ENCODE measurements at regions not wholly inside any gene's neighbourhood (a gene's known extent, or its start where the extent isn't known, plus 50 kb on each side); places are given as distances from the start of the nearest gene placed in this dataset.

DNA sequence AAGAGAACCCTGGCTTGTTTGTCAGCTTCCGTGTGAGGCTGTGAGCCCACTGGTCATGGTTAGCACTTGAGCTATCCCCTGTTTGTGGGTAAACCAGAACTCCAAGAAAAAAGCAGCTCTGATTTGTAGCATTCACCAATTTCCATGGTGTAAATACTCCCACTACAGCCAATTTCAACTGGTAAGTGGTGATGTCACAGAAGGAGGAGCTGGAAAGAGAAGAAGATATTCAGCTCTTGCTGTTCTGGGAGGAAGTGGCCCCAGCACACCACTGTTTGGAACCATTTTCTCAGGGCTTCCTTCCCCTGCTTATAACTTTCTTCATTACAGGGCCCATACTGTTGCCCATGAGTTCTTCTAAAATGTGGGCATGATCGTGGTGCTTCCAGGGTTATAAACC lies 500.1 kb upstream of the ZMIZ1 start:
- H3K27ac ChIP-seq (ENCODE audit: low read depth in 1 of 3, low read length in 2 of 3): no peak overlapping the region
- DNase-seq: no peak
- H3K9me3 ChIP-seq (ENCODE audit: control insufficient read depth in 2 of 2, insufficient read depth in 1 of 2, low read depth in 1 of 2, low read length in 1 of 2): no peaks in the 10 kb centered on the region
- H3K27me3 ChIP-seq (ENCODE audit: control insufficient read depth in 3 of 3, insufficient read depth in 3 of 3, low read length in 3 of 3): no peaks in the 10 kb centered on the region
- no peaks in the 10 kb centered on the region for H3K36me3 ChIP-seq (ENCODE audit: control insufficient read depth in 3 of 3, insufficient read depth in 2 of 3, low read depth in 1 of 3, low read length in 3 of 3)
- WGBS, 3 donors: 88 to 94% (median 93%) methylated on average over 2 of the region's 2 CpGs
- H3K4me1 ChIP-seq (ENCODE audit: control insufficient read depth in 3 of 3, insufficient read depth in 2 of 3, low read depth in 1 of 3, low read length in 2 of 3): peaks cover 0 to 21% (median 0%) of the 10 kb centered on the region in 3 donors
- FAIRE-seq: no peak
- H3K4me3 ChIP-seq (ENCODE audit: low read depth in 1 of 3, low read length in 3 of 3): no peak overlapping the region

DNA sequence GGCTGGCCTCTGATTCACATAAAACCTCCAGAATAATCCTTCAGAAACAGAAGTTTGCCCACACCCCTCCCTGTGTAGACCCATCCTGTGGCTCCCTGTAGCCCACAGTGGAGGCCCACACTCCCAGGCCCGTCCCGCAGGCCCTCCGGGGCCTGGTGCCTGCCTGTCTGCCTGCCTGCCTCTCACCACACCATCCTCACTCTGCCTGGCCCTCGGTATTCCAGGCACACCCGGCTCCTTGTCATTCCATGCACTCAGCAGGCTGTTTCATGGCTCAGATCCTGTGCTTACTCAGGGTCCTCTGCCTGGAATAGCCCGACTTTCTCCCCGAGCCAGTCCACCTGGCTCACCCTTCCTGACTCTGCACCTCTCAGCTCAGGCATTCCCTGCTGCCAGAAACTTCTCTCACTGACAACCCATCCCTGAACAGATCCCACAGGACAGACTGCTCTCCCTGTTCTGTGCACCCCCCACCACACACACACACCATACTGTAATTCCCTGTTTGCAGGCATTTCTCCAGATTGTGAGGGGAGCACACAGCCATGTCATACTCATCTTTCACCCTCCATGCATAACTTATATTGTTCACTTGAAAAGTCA lies 498.0 kb upstream of the ZMIZ1 start:
- H3K36me3 ChIP-seq (ENCODE audit: control insufficient read depth in 3 of 3, insufficient read depth in 2 of 3, low read depth in 1 of 3, low read length in 3 of 3): no peaks in the 10 kb centered on the region
- H3K4me1 ChIP-seq (ENCODE audit: control insufficient read depth in 3 of 3, insufficient read depth in 2 of 3, low read depth in 1 of 3, low read length in 2 of 3): peaks cover 0 to 21% (median 0%) of the 10 kb centered on the region in 3 donors
- no peaks in the 10 kb centered on the region for H3K27me3 ChIP-seq (ENCODE audit: control insufficient read depth in 3 of 3, insufficient read depth in 3 of 3, low read length in 3 of 3)
- FAIRE-seq (no peak), DNase-seq (no peak)
- H3K4me3 ChIP-seq (ENCODE audit: low read depth in 1 of 3, low read length in 3 of 3): no peak overlapping the region
- no peaks in the 10 kb centered on the region for H3K9me3 ChIP-seq (ENCODE audit: control insufficient read depth in 2 of 2, insufficient read depth in 1 of 2, low read depth in 1 of 2, low read length in 1 of 2)
- H3K27ac ChIP-seq (ENCODE audit: low read depth in 1 of 3, low read length in 2 of 3): no peak overlapping the region
- 75 to 80% (median 80%) methylated on average over 7 of the region's 7 CpGs for WGBS, 3 donors

DNA sequence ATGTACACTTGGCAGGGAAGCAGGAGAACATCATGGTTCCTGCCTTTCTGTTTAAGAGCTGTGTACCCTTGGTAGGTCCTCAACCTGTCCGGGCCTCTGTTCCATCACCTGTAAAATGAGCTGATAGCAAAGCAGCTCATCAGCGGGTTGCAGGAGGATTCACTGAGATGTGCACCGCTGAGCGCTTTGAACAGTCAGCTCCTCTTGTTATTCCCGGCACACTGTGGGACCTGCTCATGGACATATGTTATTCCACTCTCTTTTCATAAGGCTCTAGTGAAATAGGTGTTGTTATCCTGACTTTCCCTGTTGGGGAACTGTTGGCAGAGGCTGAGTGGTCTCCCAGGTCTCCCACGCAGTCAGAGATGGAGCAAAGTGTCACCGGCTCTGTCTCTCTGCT lies 497.5 kb upstream of the ZMIZ1 start:
- Histone ChIP-seq H3K9me3 (ENCODE audit: control insufficient read depth in 2 of 2, insufficient read depth in 1 of 2, low read depth in 1 of 2, low read length in 1 of 2) (no peaks in the 10 kb centered on the region), H3K4me3 (ENCODE audit: low read depth in 1 of 3, low read length in 3 of 3) (no peak overlapping the region), H3K4me1 (ENCODE audit: control insufficient read depth in 3 of 3, insufficient read depth in 2 of 3, low read depth in 1 of 3, low read length in 2 of 3) (peaks cover 0 to 21% (median 0%) of the 10 kb centered on the region in 3 donors), H3K27me3 (ENCODE audit: control insufficient read depth in 3 of 3, insufficient read depth in 3 of 3, low read length in 3 of 3) (no peaks in the 10 kb centered on the region), H3K36me3 (ENCODE audit: control insufficient read depth in 3 of 3, insufficient read depth in 2 of 3, low read depth in 1 of 3, low read length in 3 of 3) (no peaks in the 10 kb centered on the region), H3K27ac (ENCODE audit: low read depth in 1 of 3, low read length in 2 of 3) (no peak overlapping the region)
- DNase-seq (no peak), FAIRE-seq (no peak)
- WGBS, 3 donors: 95 to 96% (median 95%) methylated on average over 7 of the region's 7 CpGs

DNA sequence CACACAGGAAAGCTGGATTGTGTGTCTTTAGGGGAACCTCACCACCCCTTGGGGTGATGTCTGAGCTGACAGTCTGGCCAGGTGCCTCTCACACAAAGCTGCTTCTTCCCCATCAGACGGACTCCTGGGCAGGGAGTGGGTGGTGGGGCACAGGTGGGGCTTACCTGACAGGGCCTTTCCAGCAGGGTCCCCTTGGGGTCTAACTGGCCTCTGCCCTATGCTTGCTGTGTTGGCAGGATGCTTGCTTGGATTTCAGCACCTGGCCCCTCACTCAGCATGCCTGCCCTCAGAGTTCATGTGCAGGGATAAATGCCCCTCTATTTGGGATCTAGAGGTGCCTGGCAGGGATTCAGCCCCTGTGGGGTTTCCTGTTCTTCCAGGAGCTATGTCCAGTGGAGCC lies 496.9 kb upstream of the ZMIZ1 start:
- FAIRE-seq (no peak), DNase-seq (no peak)
- Histone ChIP-seq H3K27ac (ENCODE audit: low read depth in 1 of 3, low read length in 2 of 3) (no peak overlapping the region), H3K27me3 (ENCODE audit: control insufficient read depth in 3 of 3, insufficient read depth in 3 of 3, low read length in 3 of 3) (no peaks in the 10 kb centered on the region), H3K4me3 (ENCODE audit: low read depth in 1 of 3, low read length in 3 of 3) (no peak overlapping the region), H3K4me1 (ENCODE audit: control insufficient read depth in 3 of 3, insufficient read depth in 2 of 3, low read depth in 1 of 3, low read length in 2 of 3) (peaks cover 0 to 15% (median 0%) of the 10 kb centered on the region in 3 donors), H3K9me3 (ENCODE audit: control insufficient read depth in 2 of 2, insufficient read depth in 1 of 2, low read depth in 1 of 2, low read length in 1 of 2) (no peaks in the 10 kb centered on the region), H3K36me3 (ENCODE audit: control insufficient read depth in 3 of 3, insufficient read depth in 2 of 3, low read depth in 1 of 3, low read length in 3 of 3) (no peaks in the 10 kb centered on the region)
- WGBS, 3 donors: 65 to 93% (median 79%) methylated on average over 1 of the region's 1 CpG

DNA sequence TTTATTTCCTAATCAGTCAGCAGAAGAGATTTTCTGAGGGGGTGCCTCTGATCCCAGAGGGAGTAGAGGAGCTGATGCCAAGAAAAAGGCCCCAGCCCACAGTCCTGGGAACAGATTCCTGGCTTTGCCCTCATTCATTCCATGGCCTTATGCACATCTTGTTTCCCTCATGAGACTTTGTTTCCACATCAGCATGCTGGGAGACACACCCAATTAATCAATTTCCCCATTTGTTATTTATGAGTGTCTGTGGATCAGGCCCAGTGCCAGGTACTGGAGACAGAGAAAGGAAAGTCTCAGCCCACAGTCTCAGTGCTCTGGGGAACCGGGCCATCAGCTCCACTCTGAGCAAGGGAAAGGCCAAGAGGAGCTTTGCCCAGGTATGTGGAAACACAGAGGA lies 496.2 kb upstream of the ZMIZ1 start:
- Histone ChIP-seq H3K36me3 (ENCODE audit: control insufficient read depth in 3 of 3, insufficient read depth in 2 of 3, low read depth in 1 of 3, low read length in 3 of 3) (no peaks in the 10 kb centered on the region), H3K4me1 (ENCODE audit: control insufficient read depth in 3 of 3, insufficient read depth in 2 of 3, low read depth in 1 of 3, low read length in 2 of 3) (peaks cover 0 to 9% (median 0%) of the 10 kb centered on the region in 3 donors), H3K27ac (ENCODE audit: low read depth in 1 of 3, low read length in 2 of 3) (no peak overlapping the region), H3K4me3 (ENCODE audit: low read depth in 1 of 3, low read length in 3 of 3) (no peak overlapping the region), H3K9me3 (ENCODE audit: control insufficient read depth in 2 of 2, insufficient read depth in 1 of 2, low read depth in 1 of 2, low read length in 1 of 2) (no peaks in the 10 kb centered on the region), H3K27me3 (ENCODE audit: control insufficient read depth in 3 of 3, insufficient read depth in 3 of 3, low read length in 3 of 3) (no peaks in the 10 kb centered on the region)
- 51 to 65% (median 53%) methylated on average over 1 of the region's 1 CpG for WGBS, 3 donors
- DNase-seq: peak in 1 of 2 donors; percentile 22
- no peak for FAIRE-seq

DNA sequence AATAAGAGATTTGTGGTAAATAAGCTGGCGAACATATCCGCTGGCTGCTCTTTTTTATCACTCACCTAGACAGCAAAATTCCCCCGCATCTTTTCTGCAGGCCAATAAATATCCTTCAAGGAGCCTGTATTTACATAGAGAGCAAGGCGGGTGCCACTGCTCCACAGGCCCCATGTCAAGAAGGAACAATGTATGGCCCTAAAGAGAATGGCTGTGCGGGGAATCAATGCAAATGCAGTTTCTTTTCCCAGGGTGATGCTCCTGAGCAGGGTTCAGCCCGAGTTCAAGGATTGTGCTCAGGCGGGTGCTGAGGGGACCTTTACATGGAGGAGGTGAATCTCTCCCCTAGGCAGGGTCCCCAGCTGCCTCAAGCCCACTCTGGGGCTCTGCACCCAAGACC lies 494.2 kb upstream of the ZMIZ1 start:
- H3K27ac ChIP-seq (ENCODE audit: low read depth in 1 of 3, low read length in 2 of 3): no peak overlapping the region
- DNase-seq (no peak), FAIRE-seq (no peak)
- WGBS, 3 donors: 88 to 94% (median 94%) methylated on average over 7 of the region's 7 CpGs
- no peaks in the 10 kb centered on the region for H3K27me3 ChIP-seq (ENCODE audit: control insufficient read depth in 3 of 3, insufficient read depth in 3 of 3, low read length in 3 of 3)
- H3K4me1 ChIP-seq (ENCODE audit: control insufficient read depth in 3 of 3, insufficient read depth in 2 of 3, low read depth in 1 of 3, low read length in 2 of 3): no peaks in the 10 kb centered on the region
- H3K4me3 ChIP-seq (ENCODE audit: low read depth in 1 of 3, low read length in 3 of 3): no peak overlapping the region
- H3K9me3 ChIP-seq (ENCODE audit: control insufficient read depth in 2 of 2, insufficient read depth in 1 of 2, low read depth in 1 of 2, low read length in 1 of 2): no peaks in the 10 kb centered on the region
- H3K36me3 ChIP-seq (ENCODE audit: control insufficient read depth in 3 of 3, insufficient read depth in 2 of 3, low read depth in 1 of 3, low read length in 3 of 3): no peaks in the 10 kb centered on the region

DNA sequence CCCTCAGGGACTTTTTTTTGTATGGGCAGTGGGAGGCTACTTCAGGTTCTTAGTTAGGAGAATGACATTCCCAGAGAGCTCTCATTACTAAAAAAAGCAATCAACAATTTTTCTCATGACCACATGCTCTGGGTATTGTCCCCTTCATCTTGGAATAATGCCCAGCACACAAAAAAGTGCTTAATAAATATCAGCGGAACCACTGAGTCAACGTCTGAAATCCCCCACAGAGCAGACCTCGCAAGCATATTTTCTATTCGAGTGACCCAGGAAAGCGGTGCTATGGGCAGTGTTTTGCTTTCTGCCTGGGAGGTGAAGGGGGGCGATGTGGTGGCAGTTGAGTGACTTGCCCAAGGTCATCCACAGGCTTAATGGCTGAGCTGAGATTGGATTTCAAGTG lies 493.4 kb upstream of the ZMIZ1 start:
- 77 to 87% (median 78%) methylated on average over 6 of the region's 6 CpGs for WGBS, 3 donors
- H3K4me3 ChIP-seq (ENCODE audit: low read depth in 1 of 3, low read length in 3 of 3): no peak overlapping the region
- FAIRE-seq (no peak), DNase-seq (no peak)
- H3K36me3 ChIP-seq (ENCODE audit: control insufficient read depth in 3 of 3, insufficient read depth in 2 of 3, low read depth in 1 of 3, low read length in 3 of 3): no peaks in the 10 kb centered on the region
- H3K9me3 ChIP-seq (ENCODE audit: control insufficient read depth in 2 of 2, insufficient read depth in 1 of 2, low read depth in 1 of 2, low read length in 1 of 2): no peaks in the 10 kb centered on the region
- no peak overlapping the region for H3K27ac ChIP-seq (ENCODE audit: low read depth in 1 of 3, low read length in 2 of 3)
- H3K4me1 ChIP-seq (ENCODE audit: control insufficient read depth in 3 of 3, insufficient read depth in 2 of 3, low read depth in 1 of 3, low read length in 2 of 3): no peaks in the 10 kb centered on the region
- H3K27me3 ChIP-seq (ENCODE audit: control insufficient read depth in 3 of 3, insufficient read depth in 3 of 3, low read length in 3 of 3): no peaks in the 10 kb centered on the region

DNA sequence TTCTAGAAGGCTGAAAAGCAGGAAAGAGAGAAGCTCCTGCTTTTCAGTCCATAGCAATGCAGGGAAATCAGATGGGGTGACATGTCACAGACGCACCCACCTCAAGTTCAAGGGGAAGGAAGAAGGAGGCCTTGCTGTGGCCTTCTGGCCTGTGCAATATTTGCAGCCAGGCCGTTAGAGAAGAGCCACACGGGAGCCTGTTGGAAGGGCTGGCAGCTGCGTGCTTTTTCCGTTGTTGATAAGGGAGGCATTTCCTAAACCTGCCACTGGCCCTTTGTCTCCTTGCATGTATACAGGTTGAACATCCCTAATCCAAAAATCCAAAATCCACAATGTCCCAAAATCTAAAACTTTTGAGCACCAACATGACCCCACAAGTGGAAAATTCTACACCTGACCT lies 492.5 kb upstream of the ZMIZ1 start:
- H3K4me1 ChIP-seq (ENCODE audit: control insufficient read depth in 3 of 3, insufficient read depth in 2 of 3, low read depth in 1 of 3, low read length in 2 of 3): no peaks in the 10 kb centered on the region
- WGBS, 3 donors: 29 to 52% (median 48%) methylated on average over 5 of the region's 5 CpGs
- FAIRE-seq: no peak

DNA sequence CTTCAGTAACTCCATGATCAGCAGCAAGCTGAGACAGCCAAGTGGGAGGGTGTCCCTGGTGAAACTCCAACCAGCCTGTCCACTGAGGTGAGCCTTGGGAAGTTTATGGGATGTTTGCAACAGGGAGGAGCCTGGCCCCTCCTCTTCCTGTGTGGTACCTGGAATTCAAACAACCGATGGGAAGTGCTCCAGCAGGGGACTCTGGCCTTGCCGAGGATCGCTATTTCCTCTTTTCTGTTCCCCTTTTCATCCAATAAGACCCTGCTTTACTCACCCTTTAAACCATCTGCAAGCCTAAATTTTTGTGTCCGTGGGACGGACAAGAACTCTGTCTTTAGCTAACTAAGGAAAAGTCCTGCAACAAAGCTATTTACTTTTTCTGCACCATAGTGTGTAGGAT lies 491.1 kb upstream of the ZMIZ1 start:
- no peak for DNase-seq
- 49 to 80% (median 63%) methylated on average over 5 of the region's 5 CpGs for WGBS, 3 donors

More for the DNA sequence above, 492.5 kb upstream of the ZMIZ1 start:
- no peak for DNase-seq
- H3K4me3 ChIP-seq (ENCODE audit: low read depth in 1 of 3, low read length in 3 of 3): no peak overlapping the region
- no peak overlapping the region for H3K27ac ChIP-seq (ENCODE audit: low read depth in 1 of 3, low read length in 2 of 3)
- no peaks in the 10 kb centered on the region for H3K27me3 ChIP-seq (ENCODE audit: control insufficient read depth in 3 of 3, insufficient read depth in 3 of 3, low read length in 3 of 3)
- no peaks in the 10 kb centered on the region for H3K36me3 ChIP-seq (ENCODE audit: control insufficient read depth in 3 of 3, insufficient read depth in 2 of 3, low read depth in 1 of 3, low read length in 3 of 3)
- H3K9me3 ChIP-seq (ENCODE audit: control insufficient read depth in 2 of 2, insufficient read depth in 1 of 2, low read depth in 1 of 2, low read length in 1 of 2): no peaks in the 10 kb centered on the region

More for the DNA sequence above, 491.1 kb upstream of the ZMIZ1 start:
- Histone ChIP-seq H3K9me3 (ENCODE audit: control insufficient read depth in 2 of 2, insufficient read depth in 1 of 2, low read depth in 1 of 2, low read length in 1 of 2) (no peaks in the 10 kb centered on the region), H3K27me3 (ENCODE audit: control insufficient read depth in 3 of 3, insufficient read depth in 3 of 3, low read length in 3 of 3) (no peaks in the 10 kb centered on the region), H3K4me3 (ENCODE audit: low read depth in 1 of 3, low read length in 3 of 3) (no peak overlapping the region), H3K36me3 (ENCODE audit: control insufficient read depth in 3 of 3, insufficient read depth in 2 of 3, low read depth in 1 of 3, low read length in 3 of 3) (no peaks in the 10 kb centered on the region), H3K4me1 (ENCODE audit: control insufficient read depth in 3 of 3, insufficient read depth in 2 of 3, low read depth in 1 of 3, low read length in 2 of 3) (no peaks in the 10 kb centered on the region), H3K27ac (ENCODE audit: low read depth in 1 of 3, low read length in 2 of 3) (no peak overlapping the region)
- no peak for FAIRE-seq
